Keratinocyte (primary cell): ENCODE measurements at regions not wholly inside any gene's neighbourhood (a gene's known extent, or its start where the extent isn't known, plus 50 kb on each side); places are given as distances from the start of the nearest gene placed in this dataset.

Experiments
- DNase-seq: peaks from one replicate; pipeline ENCODE4 v3.0.0-alpha.2; 2011; ENCODE audit warnings: low read depth, missing footprints, low spot score
- FAIRE-seq: peaks from 2 replicates; lab custom pipeline; 2011; peaks lifted over from hg19 to GRCh38; lab: Jason Lieb, UNC
- H2AFZ ChIP-seq: 2 replicates; pipeline ENCODE4 v1.6.0; 2012; ENCODE audit warnings: low read length, control low read depth, inconsistent platforms; ENCODE audit not compliant: control insufficient read depth
- H3K27ac ChIP-seq: 2 replicates; pipeline ENCODE4 v1.5.1; 2011; ENCODE audit warnings: low read length; ENCODE audit not compliant: control insufficient read depth, insufficient read depth
- H3K27me3 ChIP-seq: 3 replicates; pipeline ENCODE4 v1.6.0; 2011; ENCODE audit warnings: low read length; ENCODE audit not compliant: control insufficient read depth, insufficient read depth; ENCODE audit errors: extremely low read depth
- H3K36me3 ChIP-seq, 2 experiments: 2 replicates in 1 of 2; 3 replicates in 1 of 2; pipeline ENCODE4 v1.5.1; 2011; ENCODE audit warnings: low read length in 2 of 2, mild to moderate bottlenecking in 1 of 2; ENCODE audit not compliant: control insufficient read depth in 2 of 2, insufficient read depth in 2 of 2; ENCODE audit errors: extremely low read depth in 1 of 2
- H3K4me1 ChIP-seq: 3 replicates; pipeline ENCODE4 v1.5.1; 2011; ENCODE audit warnings: low read length; ENCODE audit not compliant: control insufficient read depth, insufficient read depth; ENCODE audit errors: extremely low read depth
- H3K4me2 ChIP-seq: 3 replicates; pipeline ENCODE4 v1.6.0; 2011; ENCODE audit warnings: low read depth, low read length; ENCODE audit not compliant: control insufficient read depth, insufficient read depth; ENCODE audit errors: extremely low read depth
- H3K4me3 ChIP-seq, 3 experiments: fragments of 200-600 bp in 1 of 3; sonication (generic) in 1 of 3; 2 replicates in 2 of 3; 3 replicates in 1 of 3; pipeline ENCODE4 v1.5.1; 2011 to 2016; ENCODE audit warnings: low read length in 3 of 3, mild to moderate bottlenecking in 3 of 3, control low read depth in 2 of 3, inconsistent platforms in 1 of 3, low read depth in 1 of 3, mixed read lengths in 1 of 3, mixed run types in 1 of 3, moderate library complexity in 1 of 3; ENCODE audit not compliant: control insufficient read depth in 2 of 3, insufficient read depth in 2 of 3; ENCODE audit errors: extremely low read depth in 1 of 3
- H3K79me2 ChIP-seq: 2 replicates; pipeline ENCODE4 v1.6.0; 2012; ENCODE audit warnings: low read length; ENCODE audit not compliant: control insufficient read depth, insufficient read depth
- H3K9ac ChIP-seq: 3 replicates; pipeline ENCODE4 v1.6.0; 2011; ENCODE audit warnings: low read length; ENCODE audit not compliant: control insufficient read depth, insufficient read depth; ENCODE audit errors: extremely low read depth
- H3K9me1 ChIP-seq: 3 replicates; pipeline ENCODE4 v1.6.0; 2011; ENCODE audit warnings: low read length; ENCODE audit not compliant: control insufficient read depth, insufficient read depth; ENCODE audit errors: extremely low read depth
- H3K9me3 ChIP-seq: 2 replicates; pipeline ENCODE4 v1.5.1; 2012; ENCODE audit warnings: low read depth, low read length; ENCODE audit not compliant: control insufficient read depth
- H4K20me1 ChIP-seq: 3 replicates; pipeline ENCODE4 v1.6.0; 2011; ENCODE audit warnings: low read length; ENCODE audit not compliant: control insufficient read depth, insufficient read depth; ENCODE audit errors: extremely low read depth
- CTCF ChIP-seq, 3 experiments: IDR thresholded peaks in 1 of 3; conservative IDR thresholded peaks in 1 of 3; optimal IDR thresholded peaks in 1 of 3; 2 replicates in 2 of 3; 3 replicates in 1 of 3; pipeline versions ENCODE3 to v1.5.1; 2011; ENCODE audit warnings: low read length in 3 of 3, mild to moderate bottlenecking in 3 of 3, moderate library complexity in 2 of 3, control low read depth in 1 of 3, inconsistent platforms in 1 of 3; ENCODE audit not compliant: insufficient read depth in 2 of 3; ENCODE audit errors: extremely low read depth in 1 of 3
- EZH2 ChIP-seq: IDR thresholded peaks from one replicate; pipeline ENCODE4 v1.6.1; 2012; ENCODE audit warnings: inconsistent platforms, mild to moderate bottlenecking, low read length, moderate library complexity
- dilution Hi-C: fragments of 300-500 bp; cut with MboI; formaldehyde crosslinking; loops from one replicate; pipeline ENCODE4 v1.7.0; 2020; ENCODE audit warnings: low sequenced_read_pairs; ENCODE audit not compliant: extremely low pct_ligation_motif_present

- dilution Hi-C loops = no loop called here
- H3K36me3 ChIP-seq = no peaks in the 10 kb centered on the region
- H4K20me1 ChIP-seq = no peaks in the 10 kb centered on the region
- DNase-seq (no peak), FAIRE-seq (no peak)
- H3K9me1 ChIP-seq = no peaks in the 10 kb centered on the region
- no peaks in the 10 kb centered on the region for H3K9me3 ChIP-seq
- no peak for TF ChIP-seq EZH2
- no peak for TF ChIP-seq CTCF (optimal IDR thresholded peaks at IDR 0.05 in 1 of 3, IDR thresholded peaks at IDR 0.05 in 1 of 3, conservative IDR thresholded peaks at IDR 0.05 in 1 of 3; ENCODE audit: extremely low read depth in 1 of 3, insufficient read depth in 2 of 3, low read length in 3 of 3)
- no peaks in the 10 kb centered on the region for H3K79me2 ChIP-seq
- H3K4me1 ChIP-seq = no peaks in the 10 kb centered on the region
- H3K9ac ChIP-seq = no peak overlapping the region
- H3K4me2 ChIP-seq = no peak overlapping the region
- no peak overlapping the region for H3K4me3 ChIP-seq
- H3K27ac ChIP-seq = no peak overlapping the region
- no peaks in the 10 kb centered on the region for H3K27me3 ChIP-seq
- H2AFZ ChIP-seq = no peak overlapping the region
Measured at GRCh38 chr2:8370258-8370802, 311.5 kb upstream of the ID2 start.

- Histone ChIP-seq H3K27ac (no peak overlapping the region), H3K4me3 (no peak overlapping the region), H3K9me1 (no peaks in the 10 kb centered on the region), H3K9me3 (no peaks in the 10 kb centered on the region), H4K20me1 (no peaks in the 10 kb centered on the region), H3K27me3 (no peaks in the 10 kb centered on the region), H3K4me1 (no peaks in the 10 kb centered on the region), H3K79me2 (no peaks in the 10 kb centered on the region), H3K36me3 (no peaks in the 10 kb centered on the region), H3K9ac (no peak overlapping the region), H2AFZ (no peak overlapping the region), H3K4me2 (no peak overlapping the region)
- TF ChIP-seq CTCF (optimal IDR thresholded peaks at IDR 0.05 in 1 of 3, IDR thresholded peaks at IDR 0.05 in 1 of 3, conservative IDR thresholded peaks at IDR 0.05 in 1 of 3; ENCODE audit: extremely low read depth in 1 of 3, insufficient read depth in 2 of 3, low read length in 3 of 3) (no peak), EZH2 (no peak)
- DNase-seq = no peak
- FAIRE-seq = no peak
- dilution Hi-C loops = no loop called here
Measured at GRCh38 chr2:8371653-8372052, 310.2 kb upstream of the ID2 start.
